ENCODE measurements at regions not wholly inside any gene's neighbourhood (a gene's known extent, or its start where the extent isn't known, plus 50 kb on each side); places are given as distances from the start of the nearest gene placed in this dataset.

DNA sequence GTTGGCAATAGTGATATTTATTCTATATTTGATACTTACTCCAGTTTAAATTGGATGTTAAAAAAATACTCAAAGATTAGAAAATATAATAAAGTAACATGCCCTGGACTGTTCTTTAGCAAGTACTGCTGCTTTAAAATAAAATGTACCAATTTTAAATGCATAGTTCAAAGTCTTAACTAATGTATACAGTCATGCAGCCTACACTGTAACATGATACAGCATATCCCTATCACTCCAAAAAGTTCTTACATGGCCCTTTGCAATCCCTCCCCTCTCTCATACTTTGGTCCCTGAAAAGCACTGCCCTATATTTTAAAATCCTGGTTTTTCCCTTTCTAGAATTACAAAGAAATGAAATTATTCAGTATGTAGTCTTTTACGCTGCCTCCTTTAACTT is 726.6 kb downstream of the LTN1 start:
- TF ChIP-seq, protein P1, sequence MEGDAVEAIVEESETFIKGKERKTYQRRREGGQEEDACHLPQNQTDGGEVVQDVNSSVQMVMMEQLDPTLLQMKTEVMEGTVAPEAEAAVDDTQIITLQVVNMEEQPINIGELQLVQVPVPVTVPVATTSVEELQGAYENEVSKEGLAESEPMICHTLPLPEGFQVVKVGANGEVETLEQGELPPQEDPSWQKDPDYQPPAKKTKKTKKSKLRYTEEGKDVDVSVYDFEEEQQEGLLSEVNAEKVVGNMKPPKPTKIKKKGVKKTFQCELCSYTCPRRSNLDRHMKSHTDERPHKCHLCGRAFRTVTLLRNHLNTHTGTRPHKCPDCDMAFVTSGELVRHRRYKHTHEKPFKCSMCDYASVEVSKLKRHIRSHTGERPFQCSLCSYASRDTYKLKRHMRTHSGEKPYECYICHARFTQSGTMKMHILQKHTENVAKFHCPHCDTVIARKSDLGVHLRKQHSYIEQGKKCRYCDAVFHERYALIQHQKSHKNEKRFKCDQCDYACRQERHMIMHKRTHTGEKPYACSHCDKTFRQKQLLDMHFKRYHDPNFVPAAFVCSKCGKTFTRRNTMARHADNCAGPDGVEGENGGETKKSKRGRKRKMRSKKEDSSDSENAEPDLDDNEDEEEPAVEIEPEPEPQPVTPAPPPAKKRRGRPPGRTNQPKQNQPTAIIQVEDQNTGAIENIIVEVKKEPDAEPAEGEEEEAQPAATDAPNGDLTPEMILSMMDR (conservative IDR thresholded peaks at IDR 0.05; ENCODE audit: low read depth in 2 of 2): no peak
- TF ChIP-seq JUNB (IDR thresholded peaks at IDR 0.05; ENCODE audit: unreplicated experiment) (no peak), EZH2 (IDR thresholded peaks at IDR 0.05; ENCODE audit: low read depth, unreplicated experiment) (no peak), POLR2AphosphoS5 (IDR thresholded peaks at IDR 0.05; ENCODE audit: low read depth) (no peak), CREB1 (CRISPR knock-in tag; IDR thresholded peaks at IDR 0.05; ENCODE audit: low read depth) (no peak)
- TF ChIP-seq, protein P2, sequence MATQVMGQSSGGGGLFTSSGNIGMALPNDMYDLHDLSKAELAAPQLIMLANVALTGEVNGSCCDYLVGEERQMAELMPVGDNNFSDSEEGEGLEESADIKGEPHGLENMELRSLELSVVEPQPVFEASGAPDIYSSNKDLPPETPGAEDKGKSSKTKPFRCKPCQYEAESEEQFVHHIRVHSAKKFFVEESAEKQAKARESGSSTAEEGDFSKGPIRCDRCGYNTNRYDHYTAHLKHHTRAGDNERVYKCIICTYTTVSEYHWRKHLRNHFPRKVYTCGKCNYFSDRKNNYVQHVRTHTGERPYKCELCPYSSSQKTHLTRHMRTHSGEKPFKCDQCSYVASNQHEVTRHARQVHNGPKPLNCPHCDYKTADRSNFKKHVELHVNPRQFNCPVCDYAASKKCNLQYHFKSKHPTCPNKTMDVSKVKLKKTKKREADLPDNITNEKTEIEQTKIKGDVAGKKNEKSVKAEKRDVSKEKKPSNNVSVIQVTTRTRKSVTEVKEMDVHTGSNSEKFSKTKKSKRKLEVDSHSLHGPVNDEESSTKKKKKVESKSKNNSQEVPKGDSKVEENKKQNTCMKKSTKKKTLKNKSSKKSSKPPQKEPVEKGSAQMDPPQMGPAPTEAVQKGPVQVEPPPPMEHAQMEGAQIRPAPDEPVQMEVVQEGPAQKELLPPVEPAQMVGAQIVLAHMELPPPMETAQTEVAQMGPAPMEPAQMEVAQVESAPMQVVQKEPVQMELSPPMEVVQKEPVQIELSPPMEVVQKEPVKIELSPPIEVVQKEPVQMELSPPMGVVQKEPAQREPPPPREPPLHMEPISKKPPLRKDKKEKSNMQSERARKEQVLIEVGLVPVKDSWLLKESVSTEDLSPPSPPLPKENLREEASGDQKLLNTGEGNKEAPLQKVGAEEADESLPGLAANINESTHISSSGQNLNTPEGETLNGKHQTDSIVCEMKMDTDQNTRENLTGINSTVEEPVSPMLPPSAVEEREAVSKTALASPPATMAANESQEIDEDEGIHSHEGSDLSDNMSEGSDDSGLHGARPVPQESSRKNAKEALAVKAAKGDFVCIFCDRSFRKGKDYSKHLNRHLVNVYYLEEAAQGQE (IDR thresholded peaks at IDR 0.05; ENCODE audit: unreplicated experiment): no peak

Data from GM23338 (cell line).